Fibroblast of lung (primary cell): ENCODE measurements at regions not wholly inside any gene's neighbourhood (a gene's known extent, or its start where the extent isn't known, plus 50 kb on each side); places are given as distances from the start of the nearest gene placed in this dataset.
A peak's percentile ranks its signal among the peaks of the same experiment; 100 is the strongest.

Experiments
- DNase-seq, 2 donors: peaks; one replicate each; pipeline versions ENCODE4 v3.0.0 to v3.0.0-alpha.2; 2010; ENCODE audit warnings: low read depth in 2 of 2
- H2AFZ ChIP-seq: 2 replicates; pipeline ENCODE4 v1.5.1; 2012; ENCODE audit warnings: low read length, control low read depth, inconsistent platforms
- H3K27ac ChIP-seq: 2 replicates; pipeline ENCODE4 v1.5.1; 2011; ENCODE audit warnings: low read length, control low read depth; ENCODE audit not compliant: insufficient read depth
- H3K27me3 ChIP-seq: 2 replicates; pipeline ENCODE4 v1.5.1; 2011; ENCODE audit warnings: mild to moderate bottlenecking, low read length; ENCODE audit not compliant: control insufficient read depth, insufficient read depth
- H3K36me3 ChIP-seq: 2 replicates; pipeline ENCODE4 v1.5.1; 2011; ENCODE audit warnings: low read length; ENCODE audit not compliant: control insufficient read depth, insufficient read depth
- H3K4me1 ChIP-seq: 2 replicates; pipeline ENCODE4 v1.5.1; 2011; ENCODE audit warnings: low read length; ENCODE audit not compliant: control insufficient read depth, insufficient read depth; ENCODE audit errors: extremely low read depth
- H3K4me2 ChIP-seq: 2 replicates; pipeline ENCODE4 v1.5.1; 2011; ENCODE audit warnings: low read length, control low read depth; ENCODE audit not compliant: insufficient read depth; ENCODE audit errors: extremely low read depth
- H3K4me3 ChIP-seq, 4 experiments: fragments of 200-600 bp in 1 of 4; sonication (generic) in 1 of 4; replicated peaks in 1 of 4; 2 replicates each; pipeline ENCODE4 v1.5.1; 2011 to 2016; ENCODE audit warnings: low read length in 4 of 4, low read depth in 3 of 4, mild to moderate bottlenecking in 3 of 4, control low read depth in 2 of 4, inconsistent platforms in 1 of 4, mixed read lengths in 1 of 4; ENCODE audit not compliant: insufficient read depth in 1 of 4; ENCODE audit errors: control extremely low read depth in 1 of 4
- H3K79me2 ChIP-seq: 2 replicates; pipeline ENCODE4 v1.5.1; 2012; ENCODE audit warnings: mild to moderate bottlenecking, low read length, inconsistent platforms; ENCODE audit not compliant: control insufficient read depth, insufficient read depth
- H3K9ac ChIP-seq: 2 replicates; pipeline ENCODE4 v1.5.1; 2011; ENCODE audit warnings: mild to moderate bottlenecking, low read length, control low read depth; ENCODE audit not compliant: insufficient read depth
- H3K9me3 ChIP-seq: 2 replicates; pipeline ENCODE4 v1.5.1; 2012; ENCODE audit warnings: low read depth, low read length; ENCODE audit not compliant: control insufficient read depth, insufficient read depth
- H4K20me1 ChIP-seq: 2 replicates; pipeline ENCODE4 v1.5.1; 2011; ENCODE audit warnings: low read length; ENCODE audit not compliant: control insufficient read depth, insufficient read depth; ENCODE audit errors: extremely low read depth
- CTCF ChIP-seq, 2 donors: IDR thresholded peaks in 1 of 2; conservative IDR thresholded peaks in 1 of 2; 1 replicate in 1 of 2; 2 replicates in 1 of 2; pipeline ENCODE4 v1.5.1; 2011 to 2012; ENCODE audit warnings: low read length in 2 of 2, control low read depth in 1 of 2, inconsistent platforms in 1 of 2, low read depth in 1 of 2, mild to moderate bottlenecking in 1 of 2
- EZH2 ChIP-seq: IDR thresholded peaks from 2 replicates; pipeline ENCODE4 v1.5.1; 2012; ENCODE audit warnings: low read length, control low read depth, mild to moderate bottlenecking; ENCODE audit errors: missing control alignments

- Histone ChIP-seq H3K27ac (no peak overlapping the region), H3K4me1 (peaks cover 2% of the 10 kb centered on the region), H3K9ac (no peak overlapping the region), H3K27me3 (no peaks in the 10 kb centered on the region), H3K4me3 (no peak overlapping the region), H2AFZ (no peak overlapping the region), H3K36me3 (no peaks in the 10 kb centered on the region), H3K79me2 (no peaks in the 10 kb centered on the region), H3K4me2 (no peak overlapping the region), H3K9me3 (no peaks in the 10 kb centered on the region), H4K20me1 (no peaks in the 10 kb centered on the region)
- peak in 1 of 2 donors; percentile 4 for DNase-seq
- no peak for TF ChIP-seq CTCF (conservative IDR thresholded peaks at IDR 0.05 in 1 of 2, IDR thresholded peaks at IDR 0.05 in 1 of 2; ENCODE audit: low read depth in 1 of 2, low read length in 2 of 2)
- no peak for TF ChIP-seq EZH2
These were observed 135.4 kb upstream of the RGMB start for GRCh38 chr5:98638111-98638510.

GRCh38 chr5:98638701-98639100 is 134.8 kb upstream of the RGMB start:
- TF ChIP-seq CTCF (conservative IDR thresholded peaks at IDR 0.05 in 1 of 2, IDR thresholded peaks at IDR 0.05 in 1 of 2; ENCODE audit: low read depth in 1 of 2, low read length in 2 of 2) (no peak), EZH2 (no peak)
- peaks cover 2% of the 10 kb centered on the region for H3K4me1 ChIP-seq
- H3K36me3 ChIP-seq: no peaks in the 10 kb centered on the region
- H3K27me3 ChIP-seq: no peaks in the 10 kb centered on the region
- H3K79me2 ChIP-seq: no peaks in the 10 kb centered on the region
- H2AFZ ChIP-seq: no peak overlapping the region
- no peak overlapping the region for H3K4me3 ChIP-seq
- no peaks in the 10 kb centered on the region for H3K9me3 ChIP-seq
- no peaks in the 10 kb centered on the region for H4K20me1 ChIP-seq
- H3K9ac ChIP-seq: no peak overlapping the region
- DNase-seq: peak; percentile 70 to 95
- no peak overlapping the region for H3K4me2 ChIP-seq
- H3K27ac ChIP-seq: no peak overlapping the region

- no peak for TF ChIP-seq EZH2
- TF ChIP-seq CTCF (conservative IDR thresholded peaks at IDR 0.05 in 1 of 2, IDR thresholded peaks at IDR 0.05 in 1 of 2; ENCODE audit: low read depth in 1 of 2, low read length in 2 of 2): no peak
- H3K27me3 ChIP-seq: no peaks in the 10 kb centered on the region
- H3K79me2 ChIP-seq: no peaks in the 10 kb centered on the region
- no peaks in the 10 kb centered on the region for H3K36me3 ChIP-seq
- H3K4me2 ChIP-seq: no peak overlapping the region
- no peak overlapping the region for H3K4me3 ChIP-seq
- H3K27ac ChIP-seq: no peak overlapping the region
- DNase-seq: peak in 1 of 2 donors; percentile 26
- H2AFZ ChIP-seq: no peak overlapping the region
- peaks cover 2% of the 10 kb centered on the region for H3K4me1 ChIP-seq
- H3K9ac ChIP-seq: no peak overlapping the region
- no peaks in the 10 kb centered on the region for H3K9me3 ChIP-seq
- H4K20me1 ChIP-seq: no peaks in the 10 kb centered on the region
These were observed 134.2 kb upstream of the RGMB start for GRCh38 chr5:98639274-98639673.
